Peyer's patch (tissue), 4 donors: ENCODE measurements at regions not wholly inside any gene's neighbourhood (a gene's known extent, or its start where the extent isn't known, plus 50 kb on each side); places are given as distances from the start of the nearest gene placed in this dataset.

ENCODE experiments used
- CTCF ChIP-seq, 6 experiments: fragments of 450-650 bp in 4 of 6; fragments of 200-600 bp in 2 of 6; sonication (generic) in 1 of 6; IDR thresholded peaks; one replicate each; pipeline ENCODE4 v1.5.1; 2017 to 2019; ENCODE audit warnings: antibody characterized with exemption in 6 of 6, mild to moderate bottlenecking in 3 of 6, moderate library complexity in 1 of 6
- POLR2A ChIP-seq, 2 donors: fragments of 450-650 bp; IDR thresholded peaks; one replicate each; pipeline ENCODE4 v1.5.1; 2017; ENCODE audit warnings: antibody characterized with exemption in 2 of 2, mild to moderate bottlenecking in 2 of 2, moderate library complexity in 2 of 2

- no peak for TF ChIP-seq CTCF (IDR thresholded peaks at IDR 0.05)
- no peak for TF ChIP-seq POLR2A (IDR thresholded peaks at IDR 0.05)
These were observed 1670.1 kb upstream of the ACO1 start for GRCh38 chr9:30714389-30714788.
